HepG2 (cell line): ENCODE measurements at regions not wholly inside any gene's neighbourhood (a gene's known extent, or its start where the extent isn't known, plus 50 kb on each side); places are given as distances from the start of the nearest gene placed in this dataset.

Experiments used
- ATAC-seq: fragments of 200-7000 bp; cut with Tn5 transposase; 3 replicates; pipeline ENCODE4 v1.9.1; 2020; ENCODE audit warnings: mild to moderate bottlenecking, moderate library complexity
- BruUV-seq: library from RNA; stranded (reverse); fragments of 400-500 nt; replicated peaks from 2 replicates; lab custom pipeline; 2021; lab: Mats Ljungman, UMichigan
- CTCF ChIA-PET: fragments of 300-600 bp; formaldehyde crosslinking; extraction: SDS; loops from one replicate; lab custom pipeline; 2021; ENCODE audit warnings: low total read pairs, inconsistent platforms, low intra/inter-chr PET ratio; lab: Yijun Ruan, JAX
- POLR2A ChIA-PET: fragments of 350-600 bp; sonication (Branson Sonifier 250); formaldehyde crosslinking; loops from one replicate; lab custom pipeline; 2020; ENCODE audit warnings: antibody characterized with exemption, inconsistent platforms; lab: Yijun Ruan, JAX
- DNase-seq: peaks from one replicate; pipeline ENCODE4 v3.0.0-alpha.2; 2015; ENCODE audit warnings: low spot score
- FAIRE-seq: peaks from 3 replicates; lab custom pipeline; 2011; peaks lifted over from hg19 to GRCh38; lab: Jason Lieb, UNC
- H2AFZ ChIP-seq: one replicate; pipeline ENCODE4 v1.6.1; 2011; ENCODE audit warnings: low read length, inconsistent platforms
- H3K27ac ChIP-seq: fragments of 300-600 bp; 3 replicates; pipeline ENCODE4 v1.8.0; 2011; ENCODE audit warnings: mixed run types, mild to moderate bottlenecking, mixed read lengths, low read length, inconsistent platforms; ENCODE audit not compliant: insufficient read depth; ENCODE audit errors: extremely low read length
- H3K27me3 ChIP-seq, 2 experiments: fragments of 200-600 bp in 1 of 2; 2 replicates in 1 of 2; 3 replicates in 1 of 2; pipeline versions ENCODE4 v1.6.0 to v1.8.0; 2011; ENCODE audit warnings: low read length in 2 of 2, mild to moderate bottlenecking in 2 of 2, moderate library complexity in 2 of 2, inconsistent platforms in 1 of 2; ENCODE audit not compliant: insufficient read depth in 2 of 2, control insufficient read depth in 1 of 2
- H3K36me3 ChIP-seq, 2 experiments: fragments of 200-600 bp in 1 of 2; replicated peaks in 1 of 2; 2 replicates in 1 of 2; 3 replicates in 1 of 2; pipeline versions ENCODE4 v1.5.1 to v1.8.0; 2011; ENCODE audit warnings: low read length in 2 of 2, inconsistent platforms in 1 of 2; ENCODE audit not compliant: insufficient read depth in 2 of 2, control insufficient read depth in 1 of 2
- H3K4me1 ChIP-seq: 2 replicates; pipeline ENCODE4 v1.5.1; 2012; ENCODE audit warnings: low read length, inconsistent platforms; ENCODE audit not compliant: insufficient read depth
- H3K4me2 ChIP-seq: 2 replicates; pipeline ENCODE4 v1.6.0; 2011; ENCODE audit warnings: low read depth, low read length, inconsistent platforms
- H3K4me3 ChIP-seq, 3 experiments: fragments of 200-600 bp in 1 of 3; sonication (generic), shearing (Covaris generic) in 1 of 3; replicated peaks in 1 of 3; 2 replicates each; pipeline ENCODE4 v1.5.1; 2011 to 2016; ENCODE audit warnings: low read length in 3 of 3, inconsistent platforms in 2 of 3, low read depth in 2 of 3, mild to moderate bottlenecking in 2 of 3, control low read depth in 1 of 3, mixed read lengths in 1 of 3; ENCODE audit not compliant: insufficient read depth in 1 of 3
- H3K79me2 ChIP-seq: one replicate; pipeline ENCODE4 v1.6.1; 2011; ENCODE audit warnings: low read length, inconsistent platforms; ENCODE audit not compliant: insufficient read depth
- H3K9ac ChIP-seq: 2 replicates; pipeline ENCODE4 v1.6.0; 2011; ENCODE audit warnings: mild to moderate bottlenecking, low read depth, low read length, inconsistent platforms; ENCODE audit not compliant: insufficient read depth
- H3K9me3 ChIP-seq: 2 replicates; pipeline ENCODE4 v1.5.1; 2012; ENCODE audit warnings: mild to moderate bottlenecking, low read length
- H4K20me1 ChIP-seq: 2 replicates; pipeline ENCODE4 v1.6.0; 2011; ENCODE audit warnings: inconsistent platforms, mild to moderate bottlenecking, low read length, moderate library complexity; ENCODE audit not compliant: insufficient read depth
- CC2D1A ChIP-seq: sonication (generic); formaldehyde crosslinking; IDR thresholded peaks from 2 replicates; pipeline ENCODE4 v1.8.1; 2023; ENCODE audit warnings: mild to moderate bottlenecking, missing genetic modification reagents
- HDAC2 ChIP-seq: sonication (generic); formaldehyde crosslinking; IDR thresholded peaks from 2 replicates; pipeline ENCODE4 v1.4.0; 2020; ENCODE audit warnings: missing genetic modification reagents
- KLF6 ChIP-seq: IDR thresholded peaks from 2 replicates; pipeline ENCODE4 v1.8.0; 2016; ENCODE audit warnings: missing biosample characterization, missing genetic modification reagents
- PAX8 ChIP-seq: sonication (generic); formaldehyde crosslinking; IDR thresholded peaks from 2 replicates; pipeline ENCODE4 v1.8.0; 2022; ENCODE audit warnings: mild to moderate bottlenecking, missing genetic modification reagents, borderline replicate concordance
- SMAD9 ChIP-seq: sonication (generic); formaldehyde crosslinking; IDR thresholded peaks from 2 replicates; pipeline ENCODE4 v1.5.1; 2020; ENCODE audit warnings: mild to moderate bottlenecking, missing genetic modification reagents
- SPEN ChIP-seq: sonication (generic); formaldehyde crosslinking; IDR thresholded peaks from 2 replicates; pipeline ENCODE4 v1.5.1; 2020; ENCODE audit warnings: low read depth, mild to moderate bottlenecking, missing genetic modification reagents
- TCF7L2 ChIP-seq: IDR thresholded peaks from 2 replicates; pipeline ENCODE4 v1.6.1; 2011; ENCODE audit warnings: mild to moderate bottlenecking, low read depth, low read length, moderate library complexity
- ZBTB8A ChIP-seq: sonication (generic); formaldehyde crosslinking; IDR thresholded peaks from 2 replicates; pipeline ENCODE4 v1.4.0; 2020; ENCODE audit warnings: mild to moderate bottlenecking, low read depth, missing genetic modification reagents, borderline replicate concordance
- ZNF318 ChIP-seq: sonication (generic); formaldehyde crosslinking; IDR thresholded peaks from 2 replicates; pipeline ENCODE4 v1.4.0; 2020; ENCODE audit warnings: mild to moderate bottlenecking, missing genetic modification reagents
- ZNF451 ChIP-seq: sonication (generic); formaldehyde crosslinking; IDR thresholded peaks from 2 replicates; pipeline ENCODE4 v1.5.0; 2020; ENCODE audit warnings: mild to moderate bottlenecking, missing genetic modification reagents
- ZNF530 ChIP-seq: sonication (generic); formaldehyde crosslinking; IDR thresholded peaks from 2 replicates; pipeline ENCODE4 v1.5.0; 2020; ENCODE audit warnings: low read depth, mild to moderate bottlenecking, missing genetic modification reagents
- ZNF607 ChIP-seq: sonication (generic); formaldehyde crosslinking; IDR thresholded peaks from 2 replicates; pipeline ENCODE4 v1.5.1; 2020; ENCODE audit warnings: missing genetic modification reagents, mild to moderate bottlenecking, borderline replicate concordance
- ZNF619 ChIP-seq: sonication (generic); formaldehyde crosslinking; IDR thresholded peaks from 2 replicates; pipeline ENCODE4 v1.4.0; 2020; ENCODE audit warnings: mild to moderate bottlenecking, missing genetic modification reagents
- WGBS: methylation state at CpG from one replicate; pipeline ENCODE4 v1.1.6; 2017; ENCODE audit warnings: low lambda C conversion rate; 5-methylcytosine and 5-hydroxymethylcytosine counted together
- in situ Hi-C: cut with HindIII; loops from 2 replicates; pipeline ENCODE4 v1.10.0; 2017; ENCODE audit warnings: low pct_unique_long_range_greater_than_20kb; ENCODE audit not compliant: extremely low pct_ligation_motif_present
- intact Hi-C: fragments of 100-400 bp; cut with micrococcal nuclease; formaldehyde crosslinking; loops from one replicate; pipeline ENCODE4 v1.10.0; 2022; ENCODE audit not compliant: unreplicated experiment

GRCh38 chr14:84298663-84299195, 1231.2 kb upstream of the FLRT2 start:
- H4K20me1 ChIP-seq, result no peaks in the 10 kb centered on the region
- no peak overlapping the region for H3K9ac ChIP-seq
- H3K79me2 ChIP-seq, result no peaks in the 10 kb centered on the region
- no peak for DNase-seq
- no peak for ATAC-seq
- no peak for FAIRE-seq
- no peaks in the 10 kb centered on the region for H3K36me3 ChIP-seq
- 0% methylated on average over 1 of the region's 1 CpG for WGBS
- no TSS peak for BruUV-seq
- no peak overlapping the region for H3K4me3 ChIP-seq
- H3K27ac ChIP-seq, result no peak overlapping the region
- no peak overlapping the region for H3K4me2 ChIP-seq
- ChIA-PET POLR2A (no interaction called here), CTCF (no interaction called here)
- in situ Hi-C loops (no loop called here), intact Hi-C loops (no loop called here)
- TF ChIP-seq ZBTB8A (CRISPR knock-in tag) (no peak), PAX8 (CRISPR knock-in tag) (no peak), ZNF530 (CRISPR knock-in tag) (no peak), ZNF607 (no peak), SPEN (no peak)
- H2AFZ ChIP-seq, result no peak overlapping the region
- H3K27me3 ChIP-seq, result no peaks in the 10 kb centered on the region
- peaks cover 76% of the 10 kb centered on the region for H3K9me3 ChIP-seq
- H3K4me1 ChIP-seq, result no peaks in the 10 kb centered on the region

GRCh38 chr14:84303140-84303539, 1226.8 kb upstream of the FLRT2 start:
- no peak for ATAC-seq
- Histone ChIP-seq H3K4me3 (no peak overlapping the region), H2AFZ (no peak overlapping the region), H3K27me3 (no peaks in the 10 kb centered on the region), H3K36me3 (no peaks in the 10 kb centered on the region), H3K27ac (no peak overlapping the region), H4K20me1 (no peaks in the 10 kb centered on the region), H3K9ac (no peak overlapping the region), H3K79me2 (no peaks in the 10 kb centered on the region), H3K4me1 (no peaks in the 10 kb centered on the region), H3K4me2 (no peak overlapping the region), H3K9me3 (peaks cover 81% of the 10 kb centered on the region)
- 48% methylated on average over 4 of the region's 7 CpGs for WGBS
- DNase-seq, result no peak
- POLR2A ChIA-PET, result no interaction called here
- CTCF ChIA-PET, result no interaction called here
- intact Hi-C loops (no loop called here), in situ Hi-C loops (no loop called here)
- no TSS peak for BruUV-seq
- no peak for FAIRE-seq
- TF ChIP-seq ZNF619 (CRISPR knock-in tag), result no peak
- no peak for TF ChIP-seq CC2D1A (CRISPR knock-in tag)
- TF ChIP-seq HDAC2 (CRISPR knock-in tag), result no peak
- TF ChIP-seq SMAD9 (CRISPR knock-in tag), result no peak
- TF ChIP-seq KLF6 (CRISPR knock-in tag), result no peak
- no peak for TF ChIP-seq ZNF318 (CRISPR knock-in tag)
- TF ChIP-seq ZNF451 (CRISPR knock-in tag), result no peak
- no peak for TF ChIP-seq TCF7L2
